PFSK-1 (cell line): ENCODE measurements at regions not wholly inside any gene's neighbourhood (a gene's known extent, or its start where the extent isn't known, plus 50 kb on each side); places are given as distances from the start of the nearest gene placed in this dataset.

Experiments used
- POLR2AphosphoS5 ChIP-seq: IDR thresholded peaks from 2 replicates; pipeline ENCODE4 v1.6.1; 2012; ENCODE audit warnings: low read depth, mild to moderate bottlenecking, control low read depth, low read length, moderate library complexity
- SIN3A ChIP-seq: IDR thresholded peaks from 2 replicates; pipeline ENCODE4 v1.6.1; 2012; ENCODE audit warnings: mild to moderate bottlenecking, low read length, moderate library complexity, borderline replicate concordance; ENCODE audit not compliant: insufficient read depth
- TAF1 ChIP-seq: IDR thresholded peaks from 2 replicates; pipeline ENCODE4 v1.6.1; 2012; ENCODE audit warnings: low read length, control low read depth, borderline replicate concordance; ENCODE audit not compliant: insufficient read depth

GRCh38 chr13:93060144-93060543 lies 166.5 kb upstream of the GPC6 start:
- no peak for TF ChIP-seq TAF1
- TF ChIP-seq SIN3A = no peak
- no peak for TF ChIP-seq POLR2AphosphoS5
